ENCODE measurements at regions not wholly inside any gene's neighbourhood (a gene's known extent, or its start where the extent isn't known, plus 50 kb on each side); places are given as distances from the start of the nearest gene placed in this dataset.
A peak's percentile ranks its signal among the peaks of the same experiment; 100 is the strongest.

- no peak for DNase-seq (ENCODE audit: low read depth in 2 of 2)
Observed at GRCh38 chr7:22657479-22657878, 69.5 kb upstream of the IL6 start.

- DNase-seq (ENCODE audit: low read depth in 2 of 2) = no peak
Observed at GRCh38 chr7:22655781-22656180, 71.2 kb upstream of the IL6 start.

- DNase-seq (ENCODE audit: low read depth in 2 of 2) = no peak
Observed at GRCh38 chr7:22654831-22655230, 72.2 kb upstream of the IL6 start.

DNA sequence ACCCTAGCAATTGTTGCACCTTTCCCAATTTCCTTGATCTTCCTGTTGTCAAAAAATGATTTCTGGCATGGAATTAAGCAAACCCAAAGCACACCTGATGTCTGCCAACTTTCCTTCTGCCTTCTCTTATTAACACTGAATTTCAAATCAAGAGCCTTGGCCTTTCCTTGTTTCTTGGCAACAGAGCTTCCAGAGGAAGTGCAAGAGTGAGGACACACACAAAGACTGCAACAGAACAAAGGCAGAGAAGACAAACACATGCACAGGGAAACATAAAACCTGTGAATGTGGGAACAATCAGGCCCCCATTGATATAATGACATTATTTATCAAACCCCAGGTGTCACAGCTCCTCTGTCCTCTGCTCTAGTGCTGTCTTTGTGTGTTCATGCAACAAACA is 73.0 kb upstream of the IL6 start:
- DNase-seq (ENCODE audit: low read depth in 2 of 2) = no peak

GRCh38 chr7:22651534-22652243 is 75.3 kb upstream of the IL6 start:
- DNase-seq (ENCODE audit: low read depth in 2 of 2) = no peak

DNA sequence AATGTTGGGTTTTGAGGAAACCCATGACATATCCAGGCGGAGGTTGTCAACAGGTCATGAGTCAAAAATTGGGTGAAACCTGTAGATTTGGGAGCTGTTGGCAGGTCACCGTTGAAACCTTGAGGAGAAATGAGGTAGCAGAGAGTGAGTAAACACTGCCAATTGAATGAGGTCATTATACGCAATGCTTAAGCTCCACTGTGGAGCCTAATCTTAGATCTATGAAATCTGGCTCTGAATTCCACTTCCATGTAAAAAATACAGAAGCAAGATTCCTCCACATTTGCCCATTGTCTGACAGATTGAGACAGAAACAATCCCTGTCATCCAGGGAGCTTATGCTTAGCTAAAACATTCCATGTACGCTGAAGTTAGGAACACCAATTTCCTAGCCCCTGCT is 76.0 kb upstream of the IL6 start:
- no peak for DNase-seq (ENCODE audit: low read depth in 2 of 2)

DNA sequence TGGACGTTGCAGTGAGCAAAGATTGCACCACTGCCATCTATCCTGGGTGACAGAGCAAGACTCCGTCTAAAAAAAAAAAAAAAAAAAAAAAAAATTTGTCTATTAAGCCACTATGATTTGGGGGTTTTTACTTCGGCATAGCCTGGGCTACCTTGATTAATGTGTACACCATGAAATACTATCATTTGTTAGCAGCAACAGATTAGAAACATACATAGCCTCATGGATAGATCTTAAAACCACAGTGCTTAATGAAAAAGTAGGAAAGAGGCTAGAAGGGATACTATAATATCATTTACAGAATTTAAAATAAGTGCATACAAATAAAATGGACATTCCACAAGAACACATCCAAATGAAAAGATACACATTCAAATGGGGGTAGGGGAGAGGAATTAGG is 77.3 kb upstream of the IL6 start:
- DNase-seq (ENCODE audit: low read depth in 2 of 2) = no peak

- DNase-seq (ENCODE audit: low read depth in 2 of 2) = peak; percentile 75 to 76
Observed at GRCh38 chr7:22647451-22648257, 79.3 kb upstream of the IL6 start.

- DNase-seq (ENCODE audit: low read depth in 2 of 2) = no peak
Observed at GRCh38 chr7:22645418-22646181, 81.4 kb upstream of the IL6 start.

DNA sequence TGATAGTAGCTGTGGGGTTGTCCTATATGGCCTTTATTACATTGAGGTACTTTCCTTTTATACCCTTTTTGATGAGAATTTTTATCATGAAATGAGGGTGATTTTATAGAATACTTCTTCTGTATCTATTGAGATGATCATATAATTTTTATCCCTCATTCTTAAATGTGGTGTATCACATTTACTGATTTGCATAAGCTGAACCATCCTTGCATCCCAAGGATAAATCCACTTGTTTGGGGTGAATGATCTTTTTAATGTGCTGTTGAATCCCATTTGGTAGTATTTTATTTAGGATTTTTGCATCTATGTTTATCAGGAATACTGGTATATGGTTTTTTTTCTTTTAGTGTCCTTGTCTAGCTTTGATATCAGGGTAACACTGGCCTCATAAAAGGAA is 84.5 kb upstream of the IL6 start:
- no peak for DNase-seq (ENCODE audit: low read depth in 2 of 2)

GRCh38 chr7:22640269-22640668 is 86.7 kb upstream of the IL6 start:
- DNase-seq (ENCODE audit: low read depth in 2 of 2) = no peak

- DNase-seq (ENCODE audit: low read depth in 2 of 2) = no peak
Observed at GRCh38 chr7:22639396-22639795, 87.6 kb upstream of the IL6 start.

GRCh38 chr7:22635349-22635748 is 91.7 kb upstream of the IL6 start:
- DNase-seq (ENCODE audit: low read depth in 2 of 2) = no peak

DNA sequence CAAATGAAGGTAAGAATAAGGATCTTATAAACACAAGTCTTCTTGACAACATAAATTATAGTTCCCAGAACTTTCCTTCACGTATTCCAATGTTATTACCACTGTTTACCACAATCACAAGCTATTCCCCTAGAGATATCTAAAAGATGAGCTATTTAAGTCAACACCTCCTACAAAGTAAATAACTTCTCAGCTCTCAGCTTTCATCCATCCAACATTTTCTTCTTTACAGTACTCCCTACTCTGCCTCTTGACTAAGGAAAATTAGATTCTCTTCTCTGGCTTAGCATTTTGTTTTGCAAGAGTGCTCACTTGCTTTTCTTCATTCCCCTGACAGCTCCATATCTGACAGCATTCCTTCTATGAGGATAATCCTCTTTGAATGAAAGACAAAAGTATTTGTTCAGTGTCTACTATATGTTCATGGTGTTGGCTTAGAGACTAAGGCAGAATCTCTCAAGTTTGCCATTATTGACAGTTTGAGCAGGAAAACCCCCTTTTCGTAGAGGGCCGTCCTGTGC is 93.0 kb upstream of the IL6 start:
- peak in 1 of 2 experiments; percentile 45 for DNase-seq (ENCODE audit: low read depth in 2 of 2)

DNA sequence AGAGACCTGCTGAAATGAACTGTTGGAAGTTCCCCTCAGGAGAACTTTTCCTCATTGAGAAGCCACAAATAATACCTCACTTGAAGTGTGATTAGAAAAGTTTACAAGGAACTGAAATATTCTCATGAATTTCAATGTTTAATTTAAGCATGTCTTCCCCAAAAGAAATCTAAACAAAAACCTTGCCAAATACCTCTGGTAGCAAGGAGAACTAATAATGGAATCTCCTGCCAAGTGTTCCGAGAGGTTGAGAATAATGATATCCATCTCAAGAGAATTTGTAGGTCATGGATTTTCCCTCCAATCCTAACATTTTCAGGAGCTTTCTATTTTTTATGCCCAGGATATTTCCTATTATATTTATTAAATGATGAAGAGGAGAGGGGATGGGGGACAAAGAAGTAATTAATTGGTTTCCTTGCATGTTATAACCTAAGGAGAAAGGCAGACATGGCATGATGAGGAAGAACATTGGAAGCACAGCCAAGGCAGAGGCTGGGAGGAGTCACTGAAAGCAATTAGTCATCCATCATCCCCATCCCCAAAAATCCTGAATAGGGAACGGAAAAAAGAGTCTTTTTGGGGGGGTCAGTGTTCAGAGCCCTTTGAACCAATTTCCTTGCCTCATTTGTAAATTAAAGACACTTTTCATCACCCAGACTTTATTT is 93.6 kb upstream of the IL6 start:
- no peak for DNase-seq (ENCODE audit: low read depth in 2 of 2)

GRCh38 chr7:22632674-22633073 is 94.3 kb upstream of the IL6 start:
- DNase-seq (ENCODE audit: low read depth in 2 of 2) = no peak

DNA sequence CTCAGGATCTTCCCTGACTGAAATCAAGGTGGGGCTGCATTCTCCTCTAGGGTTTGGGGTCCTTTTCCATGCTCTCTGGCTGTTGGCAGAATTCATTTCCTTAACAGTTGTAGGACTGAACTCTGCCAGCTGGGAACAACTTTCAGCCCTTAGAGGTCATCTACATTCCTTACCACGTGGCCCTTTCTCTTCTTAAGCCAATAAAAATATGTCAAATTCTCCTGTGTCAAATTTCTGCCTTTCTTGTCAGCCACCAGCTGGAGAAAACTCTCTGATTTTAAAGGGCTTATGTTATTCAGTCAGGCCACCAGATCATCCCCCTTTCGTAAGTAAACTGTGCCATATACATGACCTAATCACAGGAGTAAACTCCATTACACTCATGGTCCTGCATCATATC is 95.3 kb upstream of the IL6 start:
- no peak for DNase-seq (ENCODE audit: low read depth in 2 of 2)

DNA sequence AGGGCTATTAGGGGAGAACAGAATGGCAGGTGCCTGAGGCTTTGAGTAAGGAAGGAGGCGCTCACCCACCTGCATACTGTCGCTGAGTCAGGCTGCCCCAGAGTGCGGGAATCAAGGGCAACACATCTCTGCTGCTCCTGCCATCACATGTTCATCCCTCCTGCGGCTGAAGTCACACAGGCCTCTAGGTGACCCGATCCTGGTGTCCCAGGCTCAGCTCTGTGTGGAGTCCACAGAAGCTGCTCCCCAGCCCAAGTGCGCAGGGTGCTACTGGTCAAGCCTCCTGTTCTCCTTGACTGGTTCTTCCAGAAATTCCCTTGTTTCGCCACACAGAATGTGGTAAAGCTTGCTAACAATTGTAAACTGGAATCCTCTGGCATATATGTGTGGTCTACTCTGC is 96.9 kb upstream of the IL6 start:
- DNase-seq (ENCODE audit: low read depth in 2 of 2) = no peak

DNA sequence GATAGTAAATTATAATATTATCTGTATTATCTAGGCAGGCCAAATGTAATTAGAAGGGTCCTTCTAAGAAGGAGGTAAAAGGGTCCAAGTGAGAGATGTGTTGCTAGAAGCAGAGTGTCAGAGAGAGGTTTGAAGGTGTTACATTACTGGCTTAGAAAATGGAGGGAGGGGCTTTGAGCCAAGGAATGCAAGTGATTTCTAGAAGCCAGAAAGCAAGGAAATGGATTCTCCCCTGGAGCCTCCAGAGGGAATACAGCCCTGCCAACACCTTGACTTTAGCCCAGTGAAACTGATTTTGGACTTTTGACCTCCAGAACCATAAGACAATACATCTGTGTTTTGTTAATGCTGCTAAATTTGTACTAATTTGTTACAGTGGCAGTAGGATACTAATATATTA is 97.9 kb upstream of the IL6 start:
- DNase-seq (ENCODE audit: low read depth in 2 of 2) = no peak

DNA sequence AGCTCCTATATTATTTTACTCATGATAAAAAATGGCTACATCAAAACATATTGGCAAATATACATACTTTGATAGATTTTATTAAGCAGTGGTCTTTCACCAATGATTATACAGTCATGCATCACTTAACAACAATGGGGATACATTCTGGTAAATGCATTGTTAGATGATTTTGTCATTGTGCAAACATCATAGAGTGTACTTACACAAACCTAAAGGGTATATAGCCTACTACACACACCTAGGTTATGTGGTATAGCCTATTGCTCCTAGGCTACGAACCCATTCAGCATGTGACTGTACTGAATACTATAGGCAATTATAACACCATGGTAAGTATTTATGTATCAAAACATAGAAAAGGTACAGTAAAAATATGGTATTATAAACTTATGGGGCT is 98.9 kb upstream of the IL6 start:
- DNase-seq (ENCODE audit: low read depth in 2 of 2) = no peak

DNA sequence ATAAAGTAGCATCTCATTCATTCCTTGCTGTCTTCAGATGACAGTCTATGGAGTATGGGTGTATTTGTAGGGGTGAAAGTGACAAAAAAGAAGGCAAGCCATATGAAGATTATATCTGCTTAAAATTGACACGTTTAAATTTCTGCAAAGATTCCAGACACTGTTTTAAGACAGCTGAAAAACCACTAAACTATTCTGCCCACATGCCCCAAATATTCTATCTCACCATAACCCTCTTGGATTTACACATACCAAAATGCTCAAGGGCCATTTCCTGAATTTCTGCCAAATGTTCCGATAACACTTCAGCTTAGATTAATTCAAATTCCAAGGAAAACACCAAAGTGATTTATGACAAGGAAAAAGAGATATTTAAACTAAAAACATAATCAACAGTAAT is 99.9 kb upstream of the IL6 start:
- peak; percentile 86 to 88 for DNase-seq (ENCODE audit: low read depth in 2 of 2)

GRCh38 chr7:22625251-22625650 is 101.7 kb upstream of the IL6 start:
- no peak for DNase-seq (ENCODE audit: low read depth in 2 of 2)
